OCI-LY3 (cell line): ENCODE measurements at regions not wholly inside any gene's neighbourhood (a gene's known extent, or its start where the extent isn't known, plus 50 kb on each side); places are given as distances from the start of the nearest gene placed in this dataset.

Experiments
- CTCF ChIP-seq: fragments of 200-600, 300-600 bp; sonication (generic); IDR thresholded peaks from 2 replicates; pipeline ENCODE4 v1.5.1; 2014; ENCODE audit warnings: antibody characterized with exemption, low read length, low read depth
- EZH2phosphoT487 ChIP-seq: fragments of 200-600 bp; shearing (Covaris generic); IDR thresholded peaks from 2 replicates; pipeline ENCODE4 v1.6.1; 2018; ENCODE audit warnings: antibody characterized with exemption, mixed run types, low read depth

GRCh38 chrX:129318375-129318774 is 204.9 kb downstream of the SMARCA1 start:
- TF ChIP-seq CTCF (peak; percentile 67), EZH2phosphoT487 (no peak)
